Stimulated activated effector memory CD8-positive, alpha-beta T cell treated with anti-CD3 and anti-CD28 coated beads, Interleukin-12 subunit alpha, Interleukin-12 subunit beta, amount 100 ng/mL, for 72 hours (primary cell): ENCODE measurements at regions not wholly inside any gene's neighbourhood (a gene's known extent, or its start where the extent isn't known, plus 50 kb on each side); places are given as distances from the start of the nearest gene placed in this dataset.
"Not testable (repeated sequence)": the region's sequence is repeated elsewhere in the genome, so short reads cannot be mapped to it uniquely, and the experiment has no call there.

Experiments used
- ATAC-seq: fragments of 150-1000 bp; cut with Tn5 transposase; 2 replicates; pipeline ENCODE4 v1.10.0; 2021
- DNase-seq, 2 donors: peaks; one replicate each; pipeline ENCODE4 v3.0.0; 2021 to 2022; ENCODE audit warnings: low spot score in 2 of 2
- H3K27ac Mint-ChIP-seq: one replicate; pipeline ENCODE4 v1.8.0; 2022; ENCODE audit warnings: mild to moderate bottlenecking, mixed read lengths
- H3K36me3 Mint-ChIP-seq: one replicate; pipeline ENCODE4 v1.8.0; 2022; ENCODE audit warnings: mild to moderate bottlenecking, mixed read lengths
- H3K4me1 Mint-ChIP-seq: one replicate; pipeline ENCODE4 v1.8.0; 2022; ENCODE audit warnings: mixed read lengths
- H3K4me3 Mint-ChIP-seq: one replicate; pipeline ENCODE4 v1.8.0; 2022; ENCODE audit warnings: mild to moderate bottlenecking, mixed read lengths
- H3K9me3 Mint-ChIP-seq: one replicate; pipeline ENCODE4 v1.8.0; 2022; ENCODE audit warnings: mixed read lengths

DNA sequence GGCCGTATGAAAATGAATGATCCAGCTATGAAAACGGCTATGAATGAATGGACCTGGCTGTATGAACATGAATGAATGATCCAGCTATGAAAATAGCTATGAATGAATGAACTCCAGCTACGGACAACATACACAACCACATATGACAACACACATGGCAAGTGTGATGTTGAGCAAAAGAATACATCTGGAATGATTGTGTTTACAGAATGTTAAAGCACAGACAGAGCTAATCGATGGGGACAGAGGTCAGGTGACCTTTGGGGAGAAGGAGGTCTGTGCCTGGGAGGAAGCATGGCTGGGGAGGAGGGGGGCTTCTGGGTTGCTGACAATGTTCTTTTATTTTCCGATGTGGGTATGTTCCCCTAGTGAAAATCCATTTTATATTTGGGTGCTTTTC is 174.0 kb upstream of the WSCD1 start:
- Mint-ChIP-seq H3K36me3 (no peaks in the 10 kb centered on the region), H3K4me1 (peaks cover 7% of the 10 kb centered on the region), H3K4me3 (no peak overlapping the region), H3K27ac (no peak overlapping the region), H3K9me3 (peaks cover 2% of the 10 kb centered on the region)
- ATAC-seq (no peak), DNase-seq (no peak)

- Mint-ChIP-seq H3K4me3 (no peak overlapping the region), H3K36me3 (no peaks in the 10 kb centered on the region), H3K4me1 (peaks cover 7% of the 10 kb centered on the region), H3K9me3 (peaks cover 2% of the 10 kb centered on the region), H3K27ac (no peak overlapping the region)
- DNase-seq (no peak), ATAC-seq (no peak)
Observed at GRCh38 chr17:5897275-5897911, 172.8 kb upstream of the WSCD1 start.

DNA sequence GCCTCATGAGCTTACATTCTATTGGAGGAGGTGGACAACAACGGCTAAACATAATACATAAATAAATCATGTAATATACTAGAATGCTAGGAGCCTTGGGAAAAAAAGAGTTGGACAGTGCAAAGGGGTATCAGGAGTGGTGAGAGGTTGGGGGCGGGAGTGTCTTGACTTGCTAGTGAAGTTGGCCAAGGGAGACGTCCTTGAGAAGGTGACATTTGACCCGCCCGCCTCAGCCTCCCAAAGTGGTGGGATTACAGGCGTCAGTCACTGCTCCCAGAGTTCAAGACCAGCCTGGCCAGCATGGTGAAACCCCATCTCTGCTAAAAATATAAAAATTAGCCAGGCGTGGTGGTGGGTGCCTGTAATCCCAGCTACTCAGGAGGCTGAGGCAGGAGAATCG is 172.2 kb upstream of the WSCD1 start:
- not testable (repeated sequence) for H3K4me1 Mint-ChIP-seq, DNase-seq, H3K36me3 Mint-ChIP-seq, ATAC-seq, H3K9me3 Mint-ChIP-seq, H3K27ac Mint-ChIP-seq, H3K4me3 Mint-ChIP-seq

- no peak for DNase-seq
- Mint-ChIP-seq H3K9me3 (peaks cover 2% of the 10 kb centered on the region), H3K36me3 (no peaks in the 10 kb centered on the region), H3K4me3 (no peak overlapping the region), H3K27ac (no peak overlapping the region), H3K4me1 (peaks cover 7% of the 10 kb centered on the region)
- no peak for ATAC-seq
Observed at GRCh38 chr17:5898406-5898805, 171.8 kb upstream of the WSCD1 start.

- ATAC-seq: no peak
- Mint-ChIP-seq H3K9me3 (peaks cover 6% of the 10 kb centered on the region), H3K36me3 (no peaks in the 10 kb centered on the region), H3K4me3 (no peak overlapping the region), H3K27ac (no peak overlapping the region), H3K4me1 (peaks cover 7% of the 10 kb centered on the region)
- DNase-seq: no peak
Observed at GRCh38 chr17:5899496-5900195, 170.5 kb upstream of the WSCD1 start.

DNA sequence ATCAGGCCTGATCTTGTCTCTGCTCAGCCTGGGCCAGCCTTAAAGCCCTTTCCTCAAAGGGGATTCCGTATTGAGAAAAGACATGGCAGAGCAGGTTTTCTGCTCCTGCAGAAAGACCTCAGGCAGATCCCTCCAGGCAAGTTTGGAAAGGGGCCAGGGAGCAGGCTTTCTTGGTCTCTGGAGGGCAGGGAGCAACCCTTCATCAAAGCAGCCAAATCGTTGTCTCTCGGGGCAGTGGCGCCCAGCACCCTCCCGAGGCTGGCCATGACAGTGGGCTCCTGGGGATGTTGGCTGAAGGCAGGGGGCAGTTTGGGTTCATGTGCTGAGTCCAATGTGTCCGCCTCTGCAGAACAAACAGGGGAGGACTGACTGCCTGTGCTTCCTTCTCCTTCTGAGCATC is 168.4 kb upstream of the WSCD1 start:
- H3K4me1 Mint-ChIP-seq: peaks cover 7% of the 10 kb centered on the region
- peaks cover 7% of the 10 kb centered on the region for H3K9me3 Mint-ChIP-seq
- no peak overlapping the region for H3K27ac Mint-ChIP-seq
- H3K4me3 Mint-ChIP-seq: no peak overlapping the region
- DNase-seq (no peak), ATAC-seq (no peak)
- no peaks in the 10 kb centered on the region for H3K36me3 Mint-ChIP-seq

GRCh38 chr17:5902181-5903140 is 167.7 kb upstream of the WSCD1 start:
- no peak overlapping the region for H3K4me3 Mint-ChIP-seq
- no peak for ATAC-seq
- H3K9me3 Mint-ChIP-seq: peaks cover 7% of the 10 kb centered on the region

GRCh38 chr17:5911919-5912318 is 158.3 kb upstream of the WSCD1 start:
- Mint-ChIP-seq H3K27ac (no peak overlapping the region), H3K4me3 (no peak overlapping the region), H3K9me3 (no peaks in the 10 kb centered on the region), H3K4me1 (no peaks in the 10 kb centered on the region), H3K36me3 (no peaks in the 10 kb centered on the region)
- DNase-seq (no peak), ATAC-seq (no peak)

More at GRCh38 chr17:5902181-5903140, 167.7 kb upstream of the WSCD1 start:
- H3K36me3 Mint-ChIP-seq: no peaks in the 10 kb centered on the region
- DNase-seq: no peak
- no peak overlapping the region for H3K27ac Mint-ChIP-seq
- peaks cover 5% of the 10 kb centered on the region for H3K4me1 Mint-ChIP-seq

- Mint-ChIP-seq H3K9me3 (no peaks in the 10 kb centered on the region), H3K36me3 (no peaks in the 10 kb centered on the region), H3K27ac (no peak overlapping the region), H3K4me1 (no peaks in the 10 kb centered on the region), H3K4me3 (no peak overlapping the region)
- ATAC-seq: no peak
- DNase-seq: no peak
Observed at GRCh38 chr17:5913032-5913531, 157.1 kb upstream of the WSCD1 start.

- Mint-ChIP-seq H3K27ac (no peak overlapping the region), H3K36me3 (no peaks in the 10 kb centered on the region), H3K4me1 (no peaks in the 10 kb centered on the region), H3K9me3 (no peaks in the 10 kb centered on the region), H3K4me3 (no peak overlapping the region)
- DNase-seq: no peak
- no peak for ATAC-seq
Observed at GRCh38 chr17:5913641-5914040, 156.5 kb upstream of the WSCD1 start.

DNA sequence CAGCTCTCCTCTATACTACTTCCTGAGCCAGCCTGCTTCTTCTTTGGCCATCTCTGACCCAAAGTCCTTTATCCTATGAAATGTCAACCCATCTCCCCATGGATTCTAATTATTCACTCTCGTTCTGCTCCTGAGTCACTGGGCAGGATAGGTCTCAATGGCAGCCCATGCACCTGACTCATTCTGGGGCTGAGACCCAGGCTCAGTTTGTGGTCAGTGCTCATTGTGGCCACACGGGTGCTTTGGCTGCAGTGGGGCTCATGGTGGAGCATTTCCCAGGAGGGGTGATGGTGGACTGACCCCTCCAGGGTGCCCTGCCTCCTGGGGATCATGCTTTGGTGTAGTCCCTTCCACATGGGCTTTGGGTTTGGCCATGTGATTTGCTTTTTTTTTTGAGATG is 154.8 kb upstream of the WSCD1 start:
- ATAC-seq (no peak), DNase-seq (no peak)
- H3K27ac Mint-ChIP-seq: no peak overlapping the region
- no peaks in the 10 kb centered on the region for H3K36me3 Mint-ChIP-seq
- H3K9me3 Mint-ChIP-seq: no peaks in the 10 kb centered on the region
- no peak overlapping the region for H3K4me3 Mint-ChIP-seq
- no peaks in the 10 kb centered on the region for H3K4me1 Mint-ChIP-seq

DNA sequence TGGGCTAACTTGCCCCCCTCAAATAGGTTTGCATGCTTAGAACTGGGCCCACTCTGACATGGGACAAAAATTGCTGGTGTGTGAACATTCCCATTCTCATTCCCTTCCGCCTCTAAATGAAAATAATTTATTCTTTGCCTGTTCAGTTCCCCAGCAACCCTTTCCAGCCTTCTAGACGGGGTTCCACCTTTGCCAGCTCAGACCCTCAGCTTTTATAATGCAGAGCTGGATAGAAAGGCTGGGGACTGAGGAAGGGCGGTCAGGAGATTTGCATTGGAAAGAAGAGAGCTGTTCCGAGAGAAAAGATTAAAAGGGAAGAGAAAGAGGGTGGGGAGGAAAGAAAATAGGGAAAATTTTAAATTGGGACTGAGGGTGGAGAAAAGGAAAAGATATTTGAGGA is 151.1 kb upstream of the WSCD1 start:
- DNase-seq: no peak
- Mint-ChIP-seq H3K9me3 (no peaks in the 10 kb centered on the region), H3K36me3 (no peaks in the 10 kb centered on the region), H3K27ac (no peak overlapping the region), H3K4me1 (no peaks in the 10 kb centered on the region), H3K4me3 (no peak overlapping the region)
- ATAC-seq: no peak

- H3K4me3 Mint-ChIP-seq: no peak overlapping the region
- no peak for DNase-seq
- no peak overlapping the region for H3K27ac Mint-ChIP-seq
- no peaks in the 10 kb centered on the region for H3K9me3 Mint-ChIP-seq
- no peaks in the 10 kb centered on the region for H3K36me3 Mint-ChIP-seq
- ATAC-seq: no peak
- no peaks in the 10 kb centered on the region for H3K4me1 Mint-ChIP-seq
Observed at GRCh38 chr17:5921512-5922282, 148.5 kb upstream of the WSCD1 start.

DNA sequence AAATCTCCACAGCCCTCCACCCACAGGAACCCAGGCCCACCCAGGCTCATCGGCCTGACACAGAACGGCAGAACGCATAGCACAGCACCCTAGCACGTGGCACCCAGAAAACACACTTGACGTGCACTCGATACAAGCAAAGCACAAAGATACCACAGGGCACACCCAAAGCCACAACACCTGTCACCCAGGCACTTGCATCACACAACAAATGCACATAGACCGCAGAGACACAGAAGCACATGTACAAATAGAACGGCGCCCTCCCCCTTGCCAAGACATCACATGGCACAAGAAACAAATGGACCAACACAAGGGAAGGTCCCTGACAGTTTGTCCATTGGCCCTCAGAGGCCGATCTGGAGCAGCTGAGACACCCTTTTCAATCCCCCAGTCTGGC is 147.7 kb upstream of the WSCD1 start:
- no peaks in the 10 kb centered on the region for H3K36me3 Mint-ChIP-seq
- no peak for ATAC-seq
- no peak overlapping the region for H3K4me3 Mint-ChIP-seq
- DNase-seq: no peak
- no peak overlapping the region for H3K27ac Mint-ChIP-seq
- no peaks in the 10 kb centered on the region for H3K9me3 Mint-ChIP-seq
- no peaks in the 10 kb centered on the region for H3K4me1 Mint-ChIP-seq

- no peak overlapping the region for H3K4me3 Mint-ChIP-seq
Observed at GRCh38 chr17:5929721-5930120, 140.5 kb upstream of the WSCD1 start.

More at GRCh38 chr17:5929721-5930120, 140.5 kb upstream of the WSCD1 start:
- H3K27ac Mint-ChIP-seq: no peak overlapping the region
- H3K4me1 Mint-ChIP-seq: no peaks in the 10 kb centered on the region
- ATAC-seq (peak; percentile 26), DNase-seq (no peak)
- peaks cover 4% of the 10 kb centered on the region for H3K9me3 Mint-ChIP-seq
- H3K36me3 Mint-ChIP-seq: no peaks in the 10 kb centered on the region
